Fibroblast of lung (primary cell): ENCODE measurements at regions not wholly inside any gene's neighbourhood (a gene's known extent, or its start where the extent isn't known, plus 50 kb on each side); places are given as distances from the start of the nearest gene placed in this dataset.

Experiments used
- EZH2 ChIP-seq: IDR thresholded peaks from 2 replicates; pipeline ENCODE4 v1.5.1; 2012; ENCODE audit warnings: low read length, control low read depth, mild to moderate bottlenecking; ENCODE audit errors: missing control alignments
- TF ChIP-seq, protein P1 (sequence below), 2 donors: IDR thresholded peaks in 1 of 2; conservative IDR thresholded peaks in 1 of 2; 1 replicate in 1 of 2; 2 replicates in 1 of 2; pipeline ENCODE4 v1.5.1; 2011 to 2012; ENCODE audit warnings: low read length in 2 of 2, control low read depth in 1 of 2, inconsistent platforms in 1 of 2, low read depth in 1 of 2, mild to moderate bottlenecking in 1 of 2

GRCh38 chr4:163991298-163991865 lies 496.9 kb downstream of the TMA16 start:
- no peak for TF ChIP-seq EZH2
- TF ChIP-seq, protein P1, sequence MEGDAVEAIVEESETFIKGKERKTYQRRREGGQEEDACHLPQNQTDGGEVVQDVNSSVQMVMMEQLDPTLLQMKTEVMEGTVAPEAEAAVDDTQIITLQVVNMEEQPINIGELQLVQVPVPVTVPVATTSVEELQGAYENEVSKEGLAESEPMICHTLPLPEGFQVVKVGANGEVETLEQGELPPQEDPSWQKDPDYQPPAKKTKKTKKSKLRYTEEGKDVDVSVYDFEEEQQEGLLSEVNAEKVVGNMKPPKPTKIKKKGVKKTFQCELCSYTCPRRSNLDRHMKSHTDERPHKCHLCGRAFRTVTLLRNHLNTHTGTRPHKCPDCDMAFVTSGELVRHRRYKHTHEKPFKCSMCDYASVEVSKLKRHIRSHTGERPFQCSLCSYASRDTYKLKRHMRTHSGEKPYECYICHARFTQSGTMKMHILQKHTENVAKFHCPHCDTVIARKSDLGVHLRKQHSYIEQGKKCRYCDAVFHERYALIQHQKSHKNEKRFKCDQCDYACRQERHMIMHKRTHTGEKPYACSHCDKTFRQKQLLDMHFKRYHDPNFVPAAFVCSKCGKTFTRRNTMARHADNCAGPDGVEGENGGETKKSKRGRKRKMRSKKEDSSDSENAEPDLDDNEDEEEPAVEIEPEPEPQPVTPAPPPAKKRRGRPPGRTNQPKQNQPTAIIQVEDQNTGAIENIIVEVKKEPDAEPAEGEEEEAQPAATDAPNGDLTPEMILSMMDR (conservative IDR thresholded peaks at IDR 0.05 in 1 of 2, IDR thresholded peaks at IDR 0.05 in 1 of 2; ENCODE audit: low read depth in 1 of 2, low read length in 2 of 2) = no peak
